Activated T-helper 2 cell treated with anti-CD3 and anti-CD28 coated beads, Interferon-gamma antibody, Interleukin-2, Interleukin-4, amounts not matched to agents 10 μg/mL and 5 μg/mL and 100 μg/mL, durations not matched to agents 14 hours and 24 hours and 36 hours (primary cell): ENCODE measurements at regions not wholly inside any gene's neighbourhood (a gene's known extent, or its start where the extent isn't known, plus 50 kb on each side); places are given as distances from the start of the nearest gene placed in this dataset.

ENCODE experiments used
- DNase-seq: peaks from one replicate; pipeline ENCODE4 v3.0.0; 2021; ENCODE audit warnings: low spot score
- H3K27ac Mint-ChIP-seq: one replicate; pipeline ENCODE4 v1.8.0; 2021; ENCODE audit warnings: mixed read lengths
- H3K27me3 Mint-ChIP-seq: one replicate; pipeline ENCODE4 v1.8.0; 2021; ENCODE audit warnings: low read depth, mixed read lengths
- H3K36me3 Mint-ChIP-seq: one replicate; pipeline ENCODE4 v1.8.0; 2021; ENCODE audit warnings: low read depth, mixed read lengths
- H3K4me1 Mint-ChIP-seq: one replicate; pipeline ENCODE4 v1.8.0; 2021; ENCODE audit warnings: low read depth, mixed read lengths
- H3K4me3 Mint-ChIP-seq: one replicate; pipeline ENCODE4 v1.8.0; 2021; ENCODE audit warnings: low read depth, mild to moderate bottlenecking, moderate library complexity, mixed read lengths
- H3K9me3 Mint-ChIP-seq: one replicate; pipeline ENCODE4 v1.8.0; 2021; ENCODE audit warnings: mixed read lengths
- intact Hi-C: fragments of 100-400 bp; cut with micrococcal nuclease; formaldehyde crosslinking; loops from one replicate; pipeline ENCODE4 v1.15.1; 2023

DNA sequence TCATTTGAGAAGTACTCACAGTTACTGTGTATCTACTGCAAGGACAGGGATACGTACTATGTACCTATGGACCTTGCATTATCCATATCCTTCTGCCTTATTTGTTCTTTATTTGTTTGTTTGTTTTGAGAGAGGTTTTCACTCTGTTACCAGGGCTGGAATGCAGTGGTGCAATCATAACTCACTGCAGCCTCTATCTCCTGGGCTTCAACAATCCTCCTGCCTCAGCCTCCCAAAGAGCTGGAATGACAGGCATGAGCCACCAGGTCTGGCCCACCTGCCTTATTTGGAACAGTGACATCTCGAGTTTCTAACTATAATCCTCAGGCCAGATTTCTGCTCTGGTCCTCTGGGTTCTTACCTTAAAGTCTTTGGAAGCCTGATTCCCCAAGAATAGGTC lies 395.5 kb upstream of the PKN2 start:
- no peak overlapping the region for H3K4me3 Mint-ChIP-seq
- H3K27me3 Mint-ChIP-seq = no peaks in the 10 kb centered on the region
- H3K4me1 Mint-ChIP-seq = no peaks in the 10 kb centered on the region
- H3K36me3 Mint-ChIP-seq = no peaks in the 10 kb centered on the region
- intact Hi-C loops = no loop called here
- H3K9me3 Mint-ChIP-seq = no peaks in the 10 kb centered on the region
- no peak overlapping the region for H3K27ac Mint-ChIP-seq
- no peak for DNase-seq

DNA sequence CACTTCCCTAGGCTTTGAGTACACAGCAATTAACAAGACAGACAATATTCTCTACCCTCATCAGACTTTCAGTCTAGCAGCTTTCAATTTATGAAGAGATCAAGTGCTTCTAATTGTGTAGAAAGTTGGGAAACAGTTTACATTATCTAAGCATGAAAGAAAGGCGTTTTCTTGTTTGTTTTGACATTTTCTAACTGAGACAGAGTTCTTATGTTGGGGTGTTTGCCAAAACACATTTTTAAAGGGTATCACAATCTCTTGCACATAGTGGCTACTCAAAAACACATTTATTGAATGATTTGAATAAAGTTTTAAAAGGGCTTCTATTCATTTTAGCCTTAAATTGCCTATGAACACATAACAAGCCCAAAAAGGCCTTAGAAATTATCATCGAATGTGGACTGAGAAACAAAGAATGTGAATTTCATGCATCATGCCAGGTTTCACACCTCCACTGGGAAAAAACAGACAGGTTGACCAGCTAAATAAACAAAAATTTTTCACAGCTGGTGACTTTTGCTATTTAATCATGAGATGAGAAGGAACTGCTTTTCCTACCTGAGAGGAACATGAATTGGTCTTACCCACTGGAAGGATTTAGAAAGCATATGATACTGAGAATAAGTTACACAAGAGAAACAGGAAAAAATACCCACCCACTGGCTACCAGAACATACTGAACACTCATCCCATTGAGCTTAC lies 394.5 kb upstream of the PKN2 start:
- H3K9me3 Mint-ChIP-seq = no peaks in the 10 kb centered on the region
- DNase-seq = no peak
- H3K4me3 Mint-ChIP-seq = no peak overlapping the region
- no peak overlapping the region for H3K27ac Mint-ChIP-seq
- intact Hi-C loops = no loop called here
- no peaks in the 10 kb centered on the region for H3K4me1 Mint-ChIP-seq
- H3K36me3 Mint-ChIP-seq = no peaks in the 10 kb centered on the region
- H3K27me3 Mint-ChIP-seq = no peaks in the 10 kb centered on the region

DNA sequence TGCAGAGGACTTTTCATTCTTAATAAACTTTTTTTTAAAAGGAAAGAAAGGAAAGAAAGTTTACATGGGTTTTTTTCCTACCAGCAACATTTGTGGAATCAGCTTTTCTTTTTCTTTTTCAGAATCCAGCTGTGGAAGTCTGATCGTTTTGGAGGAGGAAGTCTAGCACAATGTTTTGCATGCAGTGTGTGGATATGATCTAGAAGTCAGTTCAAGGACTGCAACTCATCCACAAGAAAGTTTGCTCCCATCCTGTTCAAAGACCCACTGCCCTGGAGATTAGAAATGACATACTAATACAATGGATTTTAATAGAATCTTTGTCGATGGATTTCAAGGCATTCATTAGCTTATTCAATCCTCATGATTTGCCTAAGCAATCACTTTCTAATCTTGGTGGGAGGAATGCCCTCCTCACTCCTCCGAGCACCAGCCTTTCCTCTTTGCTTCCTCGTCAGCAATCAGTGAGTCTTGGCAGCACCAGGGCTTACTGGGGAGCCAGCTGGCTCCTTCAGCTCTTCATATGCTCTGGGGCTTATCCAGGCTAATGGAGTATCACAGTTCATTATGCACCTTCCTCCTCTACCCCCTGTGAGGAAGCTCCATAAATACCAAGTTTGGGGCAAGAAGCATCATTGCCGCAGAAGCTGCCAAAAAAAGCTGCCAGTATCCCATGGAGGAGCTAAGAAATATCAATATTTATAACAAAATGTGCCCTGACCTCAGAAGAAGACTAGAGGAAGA lies 392.3 kb upstream of the PKN2 start:
- H3K9me3 Mint-ChIP-seq = no peaks in the 10 kb centered on the region
- H3K4me3 Mint-ChIP-seq = no peak overlapping the region
- no peaks in the 10 kb centered on the region for H3K36me3 Mint-ChIP-seq
- H3K4me1 Mint-ChIP-seq = no peaks in the 10 kb centered on the region
- no peak for DNase-seq
- intact Hi-C loops = no loop called here
- no peak overlapping the region for H3K27ac Mint-ChIP-seq
- no peaks in the 10 kb centered on the region for H3K27me3 Mint-ChIP-seq

DNA sequence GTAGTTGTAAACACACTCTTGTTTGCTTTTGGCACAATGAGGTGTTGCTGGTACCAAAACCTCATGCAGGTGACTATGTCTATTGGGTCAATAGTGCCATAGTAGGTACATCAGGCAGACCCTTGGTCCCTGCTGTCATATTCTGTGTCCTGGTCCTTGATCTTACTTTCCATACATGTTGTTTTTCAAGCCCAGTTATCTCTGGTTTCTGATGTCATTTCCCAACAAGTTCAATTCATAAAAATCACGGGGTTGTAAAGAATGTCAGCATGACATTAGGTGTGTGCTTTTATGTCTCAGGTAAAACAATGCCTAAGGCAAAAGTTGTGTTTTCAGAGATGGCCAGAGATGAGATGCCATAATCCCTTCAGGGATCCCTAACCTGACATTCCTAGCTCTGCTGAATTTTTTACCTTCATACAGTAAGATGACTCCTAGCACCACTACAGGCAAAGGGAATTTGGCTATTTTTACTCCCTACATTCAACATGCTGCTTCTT lies 390.3 kb upstream of the PKN2 start:
- H3K27ac Mint-ChIP-seq = no peak overlapping the region
- H3K9me3 Mint-ChIP-seq = no peaks in the 10 kb centered on the region
- no peak for DNase-seq
- intact Hi-C loops = no loop called here
- no peaks in the 10 kb centered on the region for H3K4me1 Mint-ChIP-seq
- H3K27me3 Mint-ChIP-seq = no peaks in the 10 kb centered on the region
- no peak overlapping the region for H3K4me3 Mint-ChIP-seq
- no peaks in the 10 kb centered on the region for H3K36me3 Mint-ChIP-seq

DNA sequence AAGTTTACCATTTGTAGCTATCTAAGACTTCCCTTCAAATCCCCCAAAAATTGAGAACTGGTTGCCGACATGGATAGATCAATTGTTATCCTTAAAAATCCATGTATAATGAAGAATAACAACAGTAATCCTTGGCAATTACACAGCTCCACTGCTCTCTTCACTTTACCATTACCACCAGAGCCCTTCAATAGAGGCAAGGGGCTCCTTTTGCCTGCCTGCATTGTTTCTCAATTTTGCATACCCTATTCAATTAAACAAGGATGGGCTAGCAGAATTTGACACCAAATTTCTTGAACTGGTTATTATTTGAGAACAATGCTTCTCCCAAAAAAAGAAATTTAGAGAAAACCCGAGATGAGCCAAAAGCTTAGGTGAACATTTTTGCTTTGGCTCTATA lies 387.8 kb upstream of the PKN2 start:
- no peaks in the 10 kb centered on the region for H3K27me3 Mint-ChIP-seq

DNA sequence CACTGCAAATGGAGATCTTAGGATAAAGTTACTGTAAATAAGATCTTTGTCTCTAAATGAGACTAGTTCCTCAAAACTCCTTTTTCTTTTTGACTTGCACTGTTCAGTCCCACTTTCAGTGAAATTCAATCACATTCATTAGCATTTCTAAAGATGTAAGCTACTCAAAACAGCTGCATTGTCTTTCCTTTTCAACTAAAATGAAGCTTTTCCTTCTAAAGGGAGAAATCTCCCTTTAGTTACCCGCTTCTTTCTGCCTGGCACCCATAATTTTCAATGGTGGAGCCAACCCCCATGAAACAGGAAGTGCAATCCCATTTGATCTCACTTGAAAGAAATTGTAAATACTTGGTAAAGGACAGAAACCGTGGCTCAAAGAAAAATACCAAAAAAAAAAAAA lies 387.4 kb upstream of the PKN2 start:
- Mint-ChIP-seq H3K4me3 (no peak overlapping the region), H3K27ac (no peak overlapping the region), H3K4me1 (no peaks in the 10 kb centered on the region), H3K9me3 (no peaks in the 10 kb centered on the region), H3K36me3 (no peaks in the 10 kb centered on the region), H3K27me3 (no peaks in the 10 kb centered on the region)
- no peak for DNase-seq
- intact Hi-C loops = no loop called here

More for the DNA sequence above, 387.8 kb upstream of the PKN2 start:
- H3K4me1 Mint-ChIP-seq = no peaks in the 10 kb centered on the region
- intact Hi-C loops = no loop called here
- H3K36me3 Mint-ChIP-seq = no peaks in the 10 kb centered on the region
- no peaks in the 10 kb centered on the region for H3K9me3 Mint-ChIP-seq
- no peak overlapping the region for H3K27ac Mint-ChIP-seq
- H3K4me3 Mint-ChIP-seq = no peak overlapping the region
- DNase-seq = no peak

DNA sequence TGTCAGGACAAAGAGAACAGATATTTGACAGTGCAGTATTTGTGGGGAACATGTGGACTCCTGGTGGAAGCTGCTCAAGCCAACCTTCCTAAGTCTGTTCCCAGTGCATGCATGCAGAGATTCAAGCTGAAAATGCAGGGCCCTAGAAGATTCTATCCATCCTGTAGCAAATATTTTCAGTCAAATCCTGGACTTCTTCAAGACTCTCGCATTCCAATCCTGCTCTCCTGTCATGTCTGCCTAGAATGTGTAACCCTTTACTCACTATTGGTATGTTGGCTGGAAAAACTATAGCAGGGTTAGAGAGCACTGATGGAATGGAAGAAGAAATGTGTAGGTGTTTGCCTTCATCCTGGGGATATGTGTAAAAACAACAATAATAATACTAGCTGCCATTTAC lies 385.6 kb upstream of the PKN2 start:
- H3K4me3 Mint-ChIP-seq = no peak overlapping the region
- H3K9me3 Mint-ChIP-seq = no peaks in the 10 kb centered on the region
- no peaks in the 10 kb centered on the region for H3K27me3 Mint-ChIP-seq
- DNase-seq = no peak
- no peaks in the 10 kb centered on the region for H3K36me3 Mint-ChIP-seq
- intact Hi-C loops = no loop called here
- no peak overlapping the region for H3K27ac Mint-ChIP-seq
- no peaks in the 10 kb centered on the region for H3K4me1 Mint-ChIP-seq

DNA sequence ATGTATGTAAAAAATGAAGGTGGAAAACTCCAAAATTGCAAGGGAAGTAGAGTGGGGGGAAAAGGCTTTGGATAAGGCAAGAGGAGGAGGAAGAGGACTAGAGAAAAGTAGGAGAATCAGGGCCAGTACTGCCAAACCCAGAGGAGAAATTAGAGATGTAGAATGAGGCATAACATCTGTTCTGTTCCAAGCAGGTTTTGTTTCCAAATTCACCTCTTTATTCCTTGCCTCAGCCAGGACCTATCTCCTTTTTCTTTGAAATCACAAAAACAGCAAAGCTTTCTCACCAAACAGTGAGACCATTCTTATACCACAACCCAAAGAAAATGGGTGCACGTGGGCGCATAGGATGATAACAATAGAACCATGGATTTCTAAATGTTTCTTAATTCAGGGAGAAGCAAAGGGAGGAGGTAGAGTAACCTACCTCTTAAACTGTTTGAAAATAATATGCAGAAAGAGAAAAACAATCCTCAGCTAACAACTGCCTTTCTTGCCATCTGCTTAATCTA lies 383.3 kb upstream of the PKN2 start:
- Mint-ChIP-seq H3K4me1 (no peaks in the 10 kb centered on the region), H3K27me3 (no peaks in the 10 kb centered on the region), H3K4me3 (no peak overlapping the region), H3K36me3 (no peaks in the 10 kb centered on the region), H3K9me3 (no peaks in the 10 kb centered on the region), H3K27ac (no peak overlapping the region)
- intact Hi-C loops = no loop called here
- DNase-seq = no peak

DNA sequence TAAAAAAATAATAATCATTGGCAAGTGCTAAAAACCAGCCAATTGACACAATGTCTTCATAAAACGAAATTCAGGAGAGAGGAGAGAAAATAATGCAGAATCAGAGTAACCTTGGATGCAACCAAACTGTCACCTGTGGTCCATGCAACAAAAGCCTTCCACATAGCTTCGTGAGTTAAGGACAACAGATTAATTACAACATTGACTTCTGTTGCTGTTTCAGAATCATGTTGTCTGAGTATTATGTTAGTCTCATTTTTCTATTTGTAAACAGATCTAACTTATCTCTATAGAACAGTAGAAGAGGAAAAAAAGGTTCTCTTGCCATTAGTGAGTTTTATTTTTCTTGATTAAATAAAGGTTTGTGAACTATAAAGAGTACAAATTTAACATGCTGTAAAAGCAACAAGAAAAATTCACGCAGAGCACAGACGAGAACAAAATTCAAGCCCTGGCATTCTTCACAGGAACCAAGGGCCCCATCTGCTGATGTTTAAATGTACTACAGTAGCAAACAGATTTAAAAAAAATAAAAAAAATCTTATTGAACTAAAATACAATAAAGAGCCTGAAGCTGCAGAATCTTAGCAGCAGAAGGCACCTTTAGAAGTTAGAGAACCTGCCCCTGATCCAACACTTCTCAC lies 381.1 kb upstream of the PKN2 start:
- Mint-ChIP-seq H3K9me3 (no peaks in the 10 kb centered on the region), H3K4me3 (no peak overlapping the region), H3K36me3 (no peaks in the 10 kb centered on the region), H3K4me1 (no peaks in the 10 kb centered on the region), H3K27me3 (no peaks in the 10 kb centered on the region), H3K27ac (no peak overlapping the region)
- no peak for DNase-seq
- intact Hi-C loops = no loop called here

DNA sequence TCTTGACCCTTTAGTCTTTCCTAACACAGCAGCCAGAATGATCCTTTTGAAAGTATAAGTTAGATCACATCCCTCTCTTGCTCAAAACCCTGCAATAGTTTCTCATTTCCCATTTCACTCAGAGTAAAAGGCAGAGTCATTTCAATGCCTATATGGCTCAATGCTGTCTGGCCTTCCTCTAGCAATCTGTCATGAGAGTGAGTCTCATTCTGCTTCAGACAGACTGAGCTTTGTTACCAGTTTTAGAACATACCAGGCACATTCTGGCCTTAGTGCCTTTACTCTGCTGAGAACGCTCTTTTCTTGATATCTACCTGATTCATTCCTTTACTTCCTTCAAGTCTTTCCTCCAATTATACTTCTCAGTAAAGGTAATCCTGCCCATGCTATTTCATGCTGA lies 372.8 kb upstream of the PKN2 start:
- Mint-ChIP-seq H3K4me1 (no peaks in the 10 kb centered on the region), H3K27me3 (no peaks in the 10 kb centered on the region), H3K9me3 (no peaks in the 10 kb centered on the region), H3K36me3 (no peaks in the 10 kb centered on the region), H3K4me3 (no peak overlapping the region), H3K27ac (no peak overlapping the region)
- no peak for DNase-seq
- intact Hi-C loops = no loop called here

DNA sequence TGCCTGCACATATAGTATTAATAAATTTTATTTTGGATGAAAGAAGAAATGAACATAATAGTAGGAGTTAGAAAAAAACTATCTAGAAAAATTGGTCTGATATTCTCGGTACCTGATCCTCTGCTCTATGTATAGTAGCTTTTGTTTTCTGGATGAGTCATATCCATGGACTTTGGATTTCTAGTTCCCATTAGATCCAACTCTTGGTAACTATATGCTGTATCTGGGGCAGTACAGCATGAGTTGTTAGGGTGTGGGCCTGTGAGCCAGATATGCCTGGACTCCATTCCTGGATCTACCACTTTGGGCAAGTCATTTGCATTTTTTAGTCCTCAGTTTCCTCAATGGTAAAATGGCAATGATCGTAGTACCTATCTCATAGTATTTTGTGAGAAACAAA lies 372.2 kb upstream of the PKN2 start:
- Mint-ChIP-seq H3K4me3 (no peak overlapping the region), H3K9me3 (no peaks in the 10 kb centered on the region), H3K27ac (no peak overlapping the region), H3K27me3 (no peaks in the 10 kb centered on the region), H3K36me3 (no peaks in the 10 kb centered on the region), H3K4me1 (no peaks in the 10 kb centered on the region)
- DNase-seq = no peak
- intact Hi-C loops = no loop called here

DNA sequence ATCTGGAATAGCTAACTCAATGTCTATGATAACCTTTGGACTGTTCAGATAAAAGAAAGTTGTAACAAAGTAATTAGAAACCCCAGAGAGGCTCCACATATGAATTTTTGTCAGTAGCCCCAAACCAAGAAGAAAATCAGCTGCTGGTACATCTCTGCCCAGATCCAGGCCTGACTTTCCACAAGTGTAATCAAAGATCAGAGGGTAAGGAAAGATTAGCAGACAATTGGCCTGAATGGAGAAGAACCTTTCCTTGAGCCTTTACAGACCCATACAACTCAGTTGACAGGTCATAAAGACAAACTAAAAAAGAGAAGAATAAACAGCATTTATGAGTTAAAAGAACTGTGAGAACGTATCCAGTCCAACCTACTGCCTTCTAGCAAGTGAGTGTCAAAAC lies 366.7 kb upstream of the PKN2 start:
- no peak overlapping the region for H3K4me3 Mint-ChIP-seq
- no peaks in the 10 kb centered on the region for H3K4me1 Mint-ChIP-seq
- no peaks in the 10 kb centered on the region for H3K9me3 Mint-ChIP-seq
- no peak for DNase-seq
- H3K27ac Mint-ChIP-seq = no peak overlapping the region
- H3K36me3 Mint-ChIP-seq = no peaks in the 10 kb centered on the region
- no peaks in the 10 kb centered on the region for H3K27me3 Mint-ChIP-seq
- intact Hi-C loops = no loop called here

DNA sequence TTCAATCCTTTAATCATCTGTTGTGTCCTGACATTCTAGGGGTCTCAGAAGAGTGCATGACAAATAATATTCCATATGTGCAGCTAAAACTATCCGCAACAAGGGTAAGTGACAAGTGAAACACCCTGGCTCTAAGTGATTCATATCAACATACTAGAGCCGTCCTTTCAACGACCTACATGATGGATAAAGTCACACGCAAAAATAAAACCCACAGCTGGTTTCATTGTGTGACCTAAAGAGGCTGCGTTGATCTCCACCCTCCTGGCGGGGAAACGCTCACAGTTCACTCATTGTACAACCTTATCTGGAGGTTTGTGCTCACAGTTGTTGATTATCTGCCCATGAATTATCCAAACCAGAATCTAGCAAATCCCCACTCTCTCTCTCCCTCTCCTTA lies 365.3 kb upstream of the PKN2 start:
- no peak overlapping the region for H3K4me3 Mint-ChIP-seq
- H3K27ac Mint-ChIP-seq = no peak overlapping the region
- H3K9me3 Mint-ChIP-seq = no peaks in the 10 kb centered on the region
- H3K4me1 Mint-ChIP-seq = no peaks in the 10 kb centered on the region
- intact Hi-C loops = no loop called here
- DNase-seq = no peak
- no peaks in the 10 kb centered on the region for H3K36me3 Mint-ChIP-seq
- no peaks in the 10 kb centered on the region for H3K27me3 Mint-ChIP-seq
